ENCODE measurements at regions not wholly inside any gene's neighbourhood (a gene's known extent, or its start where the extent isn't known, plus 50 kb on each side); places are given as distances from the start of the nearest gene placed in this dataset.

- TF ChIP-seq POLR2AphosphoS5 (IDR thresholded peaks at IDR 0.05; ENCODE audit: borderline replicate concordance, low read depth, low read length): no peak
- TF ChIP-seq EZH2 (IDR thresholded peaks at IDR 0.05): no peak
These were observed 54.2 kb downstream of the TMEM100 start for GRCh38 chr17:55668312-55668920.
